Activated T-helper 17 cell treated with anti-CD3 and anti-CD28 coated beads, Interleukin-2, amount 50 U/mL, for 72 hours (primary cell): ENCODE measurements at regions not wholly inside any gene's neighbourhood (a gene's known extent, or its start where the extent isn't known, plus 50 kb on each side); places are given as distances from the start of the nearest gene placed in this dataset.
"Not testable (repeated sequence)": the region's sequence is repeated elsewhere in the genome, so short reads cannot be mapped to it uniquely, and the experiment has no call there.

ENCODE experiments used
- ATAC-seq: fragments of 150-1000 bp; cut with Tn5 transposase; replicated peaks from 2 replicates; pipeline ENCODE4 v1.10.0; 2021; ENCODE audit warnings: mild to moderate bottlenecking, moderate library complexity
- H3K27ac Mint-ChIP-seq: one replicate; pipeline ENCODE4 v1.8.0; 2022; ENCODE audit warnings: mixed read lengths
- H3K27me3 Mint-ChIP-seq: one replicate; pipeline ENCODE4 v1.8.0; 2022; ENCODE audit warnings: mixed read lengths
- H3K36me3 Mint-ChIP-seq: one replicate; pipeline ENCODE4 v1.8.0; 2022; ENCODE audit warnings: low read depth, mild to moderate bottlenecking, mixed read lengths
- H3K4me1 Mint-ChIP-seq: one replicate; pipeline ENCODE4 v1.8.0; 2022; ENCODE audit warnings: mixed read lengths
- H3K4me3 Mint-ChIP-seq: one replicate; pipeline ENCODE4 v1.8.0; 2022; ENCODE audit warnings: mild to moderate bottlenecking, mixed read lengths
- H3K9me3 Mint-ChIP-seq: one replicate; pipeline ENCODE4 v1.8.0; 2022; ENCODE audit warnings: mixed read lengths

- ATAC-seq: no peak
- Mint-ChIP-seq H3K36me3 (no peaks in the 10 kb centered on the region), H3K4me3 (no peak overlapping the region), H3K27ac (no peak overlapping the region), H3K9me3 (no peaks in the 10 kb centered on the region), H3K4me1 (peaks cover 7% of the 10 kb centered on the region), H3K27me3 (no peaks in the 10 kb centered on the region)
These were observed 242.1 kb downstream of the BCL11B start for GRCh38 chr14:99029916-99030305.

- Mint-ChIP-seq H3K4me3 (no peak overlapping the region), H3K27ac (no peak overlapping the region), H3K36me3 (no peaks in the 10 kb centered on the region), H3K9me3 (no peaks in the 10 kb centered on the region), H3K4me1 (peaks cover 7% of the 10 kb centered on the region), H3K27me3 (no peaks in the 10 kb centered on the region)
- ATAC-seq: no peak
These were observed 241.5 kb downstream of the BCL11B start for GRCh38 chr14:99030454-99030853.

GRCh38 chr14:99032759-99033158, 239.2 kb downstream of the BCL11B start:
- Mint-ChIP-seq H3K4me3 (no peak overlapping the region), H3K4me1 (no peaks in the 10 kb centered on the region), H3K27me3 (no peaks in the 10 kb centered on the region), H3K27ac (no peak overlapping the region), H3K36me3 (no peaks in the 10 kb centered on the region), H3K9me3 (no peaks in the 10 kb centered on the region)
- no peak for ATAC-seq

GRCh38 chr14:99033951-99034350, 238.0 kb downstream of the BCL11B start:
- no peak overlapping the region for H3K27ac Mint-ChIP-seq
- H3K27me3 Mint-ChIP-seq: no peaks in the 10 kb centered on the region
- no peaks in the 10 kb centered on the region for H3K4me1 Mint-ChIP-seq
- no peak overlapping the region for H3K4me3 Mint-ChIP-seq
- no peaks in the 10 kb centered on the region for H3K9me3 Mint-ChIP-seq
- H3K36me3 Mint-ChIP-seq: no peaks in the 10 kb centered on the region
- no peak for ATAC-seq

- Mint-ChIP-seq H3K4me3 (no peak overlapping the region), H3K27me3 (no peaks in the 10 kb centered on the region), H3K36me3 (no peaks in the 10 kb centered on the region), H3K27ac (no peak overlapping the region), H3K4me1 (no peaks in the 10 kb centered on the region), H3K9me3 (no peaks in the 10 kb centered on the region)
- ATAC-seq: no peak
These were observed 237.3 kb downstream of the BCL11B start for GRCh38 chr14:99034711-99035171.

GRCh38 chr14:99035268-99035667, 236.7 kb downstream of the BCL11B start:
- H3K36me3 Mint-ChIP-seq: no peaks in the 10 kb centered on the region
- H3K9me3 Mint-ChIP-seq: no peaks in the 10 kb centered on the region
- ATAC-seq: no peak
- no peaks in the 10 kb centered on the region for H3K27me3 Mint-ChIP-seq
- no peak overlapping the region for H3K27ac Mint-ChIP-seq
- no peaks in the 10 kb centered on the region for H3K4me1 Mint-ChIP-seq
- H3K4me3 Mint-ChIP-seq: no peak overlapping the region

- H3K4me3 Mint-ChIP-seq: no peak overlapping the region
- H3K4me1 Mint-ChIP-seq: no peaks in the 10 kb centered on the region
- no peak for ATAC-seq
- H3K27me3 Mint-ChIP-seq: no peaks in the 10 kb centered on the region
- no peaks in the 10 kb centered on the region for H3K9me3 Mint-ChIP-seq
- H3K36me3 Mint-ChIP-seq: no peaks in the 10 kb centered on the region
- H3K27ac Mint-ChIP-seq: no peak overlapping the region
These were observed 236.0 kb downstream of the BCL11B start for GRCh38 chr14:99035712-99036610.

GRCh38 chr14:99036611-99037293, 235.2 kb downstream of the BCL11B start:
- H3K27ac Mint-ChIP-seq: no peak overlapping the region
- H3K36me3 Mint-ChIP-seq: no peaks in the 10 kb centered on the region
- no peak overlapping the region for H3K4me3 Mint-ChIP-seq
- H3K4me1 Mint-ChIP-seq: no peaks in the 10 kb centered on the region
- no peak for ATAC-seq
- no peaks in the 10 kb centered on the region for H3K27me3 Mint-ChIP-seq
- H3K9me3 Mint-ChIP-seq: no peaks in the 10 kb centered on the region

GRCh38 chr14:99037326-99037725, 234.7 kb downstream of the BCL11B start:
- H3K4me1 Mint-ChIP-seq, H3K27me3 Mint-ChIP-seq, H3K9me3 Mint-ChIP-seq, H3K27ac Mint-ChIP-seq, ATAC-seq, H3K4me3 Mint-ChIP-seq, H3K36me3 Mint-ChIP-seq: not testable (repeated sequence)

GRCh38 chr14:99037777-99038430, 234.1 kb downstream of the BCL11B start:
- H3K36me3 Mint-ChIP-seq: no peaks in the 10 kb centered on the region
- no peak for ATAC-seq
- no peak overlapping the region for H3K4me3 Mint-ChIP-seq
- H3K4me1 Mint-ChIP-seq: no peaks in the 10 kb centered on the region
- no peaks in the 10 kb centered on the region for H3K27me3 Mint-ChIP-seq
- no peaks in the 10 kb centered on the region for H3K9me3 Mint-ChIP-seq
- H3K27ac Mint-ChIP-seq: peak overlapping the region; percentile 62

DNA sequence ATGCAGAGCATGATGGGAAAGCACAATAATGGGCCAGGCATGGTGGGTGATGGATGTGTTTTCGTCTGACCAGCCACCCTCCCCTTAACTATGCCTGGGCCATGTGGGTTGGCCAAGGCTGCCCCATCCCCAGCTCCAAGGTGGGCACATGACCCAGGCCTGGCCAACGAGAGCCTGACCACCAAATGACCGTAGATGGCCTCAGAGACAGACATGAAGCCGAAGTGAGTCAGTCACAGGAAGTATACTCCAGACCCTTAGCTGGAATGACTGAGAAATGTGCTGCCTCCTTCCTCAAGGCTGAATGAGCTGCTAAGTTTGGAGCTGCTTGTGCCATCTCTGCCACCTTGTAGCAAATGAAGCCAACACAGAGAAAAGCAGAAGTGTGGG, 233.6 kb downstream of the BCL11B start:
- no peaks in the 10 kb centered on the region for H3K9me3 Mint-ChIP-seq
- no peaks in the 10 kb centered on the region for H3K4me1 Mint-ChIP-seq
- peak overlapping the region; percentile 62 for H3K27ac Mint-ChIP-seq
- H3K27me3 Mint-ChIP-seq: no peaks in the 10 kb centered on the region
- no peak for ATAC-seq
- no peak overlapping the region for H3K4me3 Mint-ChIP-seq
- no peaks in the 10 kb centered on the region for H3K36me3 Mint-ChIP-seq

GRCh38 chr14:99039331-99040041, 232.5 kb downstream of the BCL11B start:
- no peaks in the 10 kb centered on the region for H3K4me1 Mint-ChIP-seq
- H3K36me3 Mint-ChIP-seq: no peaks in the 10 kb centered on the region
- no peaks in the 10 kb centered on the region for H3K9me3 Mint-ChIP-seq
- ATAC-seq: no peak
- no peaks in the 10 kb centered on the region for H3K27me3 Mint-ChIP-seq
- no peak overlapping the region for H3K4me3 Mint-ChIP-seq
- H3K27ac Mint-ChIP-seq: no peak overlapping the region

GRCh38 chr14:99040052-99040451, 231.9 kb downstream of the BCL11B start:
- Mint-ChIP-seq H3K27ac (no peak overlapping the region), H3K9me3 (no peaks in the 10 kb centered on the region), H3K4me3 (no peak overlapping the region), H3K36me3 (no peaks in the 10 kb centered on the region), H3K27me3 (no peaks in the 10 kb centered on the region), H3K4me1 (no peaks in the 10 kb centered on the region)
- ATAC-seq: no peak

DNA sequence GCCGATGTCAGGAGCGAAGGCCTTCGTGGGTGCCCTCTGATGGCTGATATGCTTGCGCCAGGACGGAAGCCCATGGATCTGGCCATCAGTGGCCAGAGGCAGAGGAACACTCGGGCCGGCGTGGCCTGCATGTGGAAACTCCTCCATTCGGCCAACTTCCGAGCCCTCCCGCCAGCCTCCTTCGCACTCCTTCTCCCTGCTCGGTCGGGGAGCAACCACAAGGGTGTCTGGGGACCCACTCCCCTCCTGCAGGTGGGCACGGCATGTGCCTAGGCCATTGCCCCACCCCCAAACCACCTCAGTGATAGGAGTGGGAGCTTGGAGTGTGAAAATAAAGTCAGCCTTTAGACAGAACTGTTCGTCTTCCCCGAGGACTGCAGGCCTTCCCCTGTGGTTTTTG, 231.3 kb downstream of the BCL11B start:
- no peak overlapping the region for H3K27ac Mint-ChIP-seq
- no peak for ATAC-seq
- no peaks in the 10 kb centered on the region for H3K4me1 Mint-ChIP-seq
- H3K27me3 Mint-ChIP-seq: no peaks in the 10 kb centered on the region
- H3K4me3 Mint-ChIP-seq: no peak overlapping the region
- no peaks in the 10 kb centered on the region for H3K9me3 Mint-ChIP-seq
- H3K36me3 Mint-ChIP-seq: no peaks in the 10 kb centered on the region
